K562 (cell line): ENCODE measurements at regions not wholly inside any gene's neighbourhood (a gene's known extent, or its start where the extent isn't known, plus 50 kb on each side); places are given as distances from the start of the nearest gene placed in this dataset.

Experiments
- ATAC-seq: fragments of 200-7000 bp; cut with Tn5 transposase; 3 replicates; pipeline ENCODE4 v1.9.1; 2020; ENCODE audit warnings: moderate library complexity
- BruUV-seq: library from RNA; stranded (reverse); fragments of 400-500 nt; replicated peaks from 2 replicates; lab custom pipeline; 2021; lab: Mats Ljungman, UMichigan
- CTCF ChIA-PET: fragments of 300-600 bp; formaldehyde crosslinking; extraction: SDS; loops from one replicate; lab custom pipeline; 2021; ENCODE audit warnings: low intra/inter-chr PET ratio; lab: Yijun Ruan, JAX
- POLR2A ChIA-PET: fragments of 300-600, 350-650 bp; sonication (Branson Sonifier 250); formaldehyde crosslinking; extraction: SDS; loops from one replicate; lab custom pipeline; 2021; ENCODE audit warnings: antibody characterized with exemption, inconsistent platforms; lab: Yijun Ruan, JAX
- DNase-seq, 4 experiments: peaks; one replicate each; pipeline versions ENCODE4 v3.0.0 to v3.0.0-alpha.2; 2011 to 2018; ENCODE audit warnings: low spot score in 3 of 4, mixed read lengths in 3 of 4; ENCODE audit errors: extremely low read depth in 1 of 4
- FAIRE-seq: peaks from 2 replicates; lab custom pipeline; 2011; peaks lifted over from hg19 to GRCh38; lab: Jason Lieb, UNC
- H2AFZ ChIP-seq: 2 replicates; pipeline ENCODE4 v1.6.0; 2011; ENCODE audit warnings: low read depth, low read length, control low read depth, inconsistent platforms
- H3K27ac ChIP-seq: fragments of 200-600 bp; 3 replicates; pipeline ENCODE4 v1.8.0; 2011; ENCODE audit warnings: low read depth, mild to moderate bottlenecking, control low read depth, inconsistent platforms, low read length, moderate library complexity, mixed read lengths; ENCODE audit errors: extremely low read depth
- H3K27me3 ChIP-seq, 2 experiments: fragments of 300-600 bp in 1 of 2; 2 replicates in 1 of 2; 3 replicates in 1 of 2; pipeline versions ENCODE4 v1.6.0 to v1.8.0; 2011; ENCODE audit warnings: inconsistent platforms in 2 of 2, low read length in 2 of 2, mild to moderate bottlenecking in 1 of 2, mixed read lengths in 1 of 2, moderate library complexity in 1 of 2; ENCODE audit not compliant: control insufficient read depth in 2 of 2, insufficient read depth in 2 of 2
- H3K36me3 ChIP-seq: fragments of 300-600 bp; 3 replicates; pipeline ENCODE4 v1.8.0; 2011; ENCODE audit warnings: mild to moderate bottlenecking, low read length, inconsistent platforms; ENCODE audit not compliant: control insufficient read depth, insufficient read depth
- H3K4me1 ChIP-seq, 2 experiments: fragments of 200-600 bp in 1 of 2; replicated peaks in 1 of 2; 2 replicates in 1 of 2; 3 replicates in 1 of 2; pipeline versions ENCODE4 v1.5.1 to v1.8.0; 2011; ENCODE audit warnings: inconsistent platforms in 2 of 2, low read length in 2 of 2, mild to moderate bottlenecking in 1 of 2, mixed read lengths in 1 of 2, moderate library complexity in 1 of 2; ENCODE audit not compliant: control insufficient read depth in 2 of 2, insufficient read depth in 2 of 2
- H3K4me2 ChIP-seq: 2 replicates; pipeline ENCODE4 v1.6.1; 2011; ENCODE audit warnings: low read length, control low read depth, inconsistent platforms, mixed read lengths; ENCODE audit not compliant: insufficient read depth
- H3K4me3 ChIP-seq: fragments of 200-600 bp; sonication (generic), shearing (Covaris generic); 2 replicates; pipeline ENCODE4 v1.5.1; 2016; ENCODE audit warnings: control low read depth, inconsistent platforms
- H3K79me2 ChIP-seq: fragments of 200-600 bp; 3 replicates; pipeline ENCODE4 v1.8.0; 2011; ENCODE audit warnings: low read length, inconsistent platforms; ENCODE audit not compliant: control insufficient read depth, insufficient read depth
- H3K9ac ChIP-seq, 2 experiments: 2 replicates each; pipeline versions ENCODE4 v1.6.0 to v1.6.1; 2011; ENCODE audit warnings: low read depth in 2 of 2, low read length in 2 of 2, control low read depth in 1 of 2, inconsistent platforms in 1 of 2, mild to moderate bottlenecking in 1 of 2, mixed read lengths in 1 of 2; ENCODE audit not compliant: insufficient read depth in 1 of 2
- H3K9me1 ChIP-seq: one replicate; pipeline ENCODE4 v1.6.0; 2011; ENCODE audit warnings: inconsistent platforms, mild to moderate bottlenecking, low read length, moderate library complexity; ENCODE audit not compliant: control insufficient read depth, insufficient read depth
- H3K9me3 ChIP-seq: replicated peaks from 2 replicates; pipeline ENCODE4 v1.5.1; 2011; ENCODE audit warnings: low read depth, low read length, inconsistent platforms; ENCODE audit not compliant: control insufficient read depth, insufficient read depth
- H4K20me1 ChIP-seq: replicated peaks from 2 replicates; pipeline ENCODE4 v1.6.1; 2011; ENCODE audit warnings: low read length, inconsistent platforms, mixed read lengths; ENCODE audit not compliant: control insufficient read depth, insufficient read depth
- ATF1 ChIP-seq, 2 experiments: fragments of 450-650 bp in 1 of 2; IDR thresholded peaks; 2 replicates each; pipeline ENCODE4 v1.6.1; 2016; ENCODE audit warnings: missing compliant biosample characterization in 1 of 2, missing genetic modification characterization in 1 of 2
- CXXC5 ChIP-seq: fragments of 250-450 bp; sonication (Bioruptor Pico); IDR thresholded peaks from 2 replicates; pipeline ENCODE4 v1.8.0; 2022; ENCODE audit warnings: inconsistent platforms, mild to moderate bottlenecking, moderate library complexity
- HDGF ChIP-seq: fragments of 450-650 bp; IDR thresholded peaks from 2 replicates; pipeline ENCODE4 v1.6.1; 2016
- MXI1 ChIP-seq: IDR thresholded peaks from 2 replicates; pipeline ENCODE4 v1.6.1; 2011; ENCODE audit warnings: low read depth, mild to moderate bottlenecking, improper control_type of control experiment, low read length
- SNIP1 ChIP-seq: fragments of 450-650 bp; IDR thresholded peaks from 2 replicates; pipeline ENCODE4 v1.7.1; 2017; ENCODE audit warnings: low read depth, mild to moderate bottlenecking
- TCFL5 ChIP-seq: fragments of 250-450 bp; sonication (Bioruptor Pico); conservative IDR thresholded peaks from 2 replicates; pipeline ENCODE4 v1.6.1; 2021; ENCODE audit warnings: mild to moderate bottlenecking, moderate library complexity, matching md5 sums
- ZNF253 ChIP-seq: fragments of 250-450 bp; sonication (Bioruptor Pico); conservative IDR thresholded peaks from 2 replicates; pipeline ENCODE4 v1.6.1; 2021; ENCODE audit warnings: mild to moderate bottlenecking
- ZNF583 ChIP-seq: fragments of 250-450 bp; sonication (Bioruptor Pico); IDR thresholded peaks from 2 replicates; pipeline ENCODE4 v1.4.0; 2020
- ZNF592 ChIP-seq: fragments of 450-650 bp; IDR thresholded peaks from 2 replicates; pipeline ENCODE4 v1.6.1; 2017; ENCODE audit warnings: antibody characterized with exemption, mild to moderate bottlenecking
- ZNF830 ChIP-seq: fragments of 250-450 bp; sonication (Bioruptor Pico); IDR thresholded peaks from 2 replicates; pipeline ENCODE4 v1.5.0; 2021; ENCODE audit warnings: mild to moderate bottlenecking
- WGBS: fragments of 100-300 bp; shearing (Covaris generic); methylation state at CpG from one replicate; pipeline ENCODE4 v1.1.6; 2016; ENCODE audit warnings: low coverage, mixed read lengths; ENCODE audit not compliant: insufficient coverage; ENCODE audit errors: missing lambda C conversion rate; 5-methylcytosine and 5-hydroxymethylcytosine counted together
- in situ Hi-C: fragments of 300-500 bp; cut with MboI; formaldehyde crosslinking; loops from 4 replicates; pipeline ENCODE4 v1.15.0; 2018; ENCODE audit warnings: inconsistent platforms, mixed read lengths
- intact Hi-C: fragments of 100-400 bp; cut with micrococcal nuclease; formaldehyde crosslinking; loops from 2 replicates; pipeline ENCODE4 v1.14.2; 2022

GRCh38 chr21:23217597-23217996 is 2219.4 kb downstream of the NCAM2 start:
- intact Hi-C loops: no loop called here
- FAIRE-seq: no peak

More at GRCh38 chr21:23217597-23217996, 2219.4 kb downstream of the NCAM2 start:
- no peaks in the 10 kb centered on the region for H3K27me3 ChIP-seq
- no peak overlapping the region for H3K4me3 ChIP-seq
- H3K27ac ChIP-seq: no peak overlapping the region
- in situ Hi-C loops: no loop called here
- BruUV-seq: no TSS peak
- H3K9ac ChIP-seq: no peak overlapping the region
- CTCF ChIA-PET: no interaction called here
- POLR2A ChIA-PET: no interaction called here
- DNase-seq: no peak
- no peak for TF ChIP-seq ZNF592
- no peak for TF ChIP-seq HDGF
- no peak for TF ChIP-seq SNIP1
- no peak for TF ChIP-seq ATF1 (CRISPR knock-in tag; IDR thresholded peaks at IDR 0.05)
- no peak for TF ChIP-seq ATF1 (tag; IDR thresholded peaks at IDR 0.05)
- TF ChIP-seq CXXC5 (CRISPR knock-in tag): no peak
- TF ChIP-seq TCFL5 (CRISPR knock-in tag): no peak
- TF ChIP-seq ZNF583: no peak
- no peak for TF ChIP-seq ZNF830 (CRISPR knock-in tag)
- TF ChIP-seq MXI1: no peak
- TF ChIP-seq ZNF253 (CRISPR knock-in tag): no peak
- TF ChIP-seq, all 486 proteins: peak for 0
- Histone ChIP-seq H4K20me1 (no peaks in the 10 kb centered on the region), H3K79me2 (no peaks in the 10 kb centered on the region), H3K4me2 (no peak overlapping the region), H3K4me1 (no peaks in the 10 kb centered on the region), H3K9me3 (no peaks in the 10 kb centered on the region), H3K9me1 (no peaks in the 10 kb centered on the region), H2AFZ (no peak overlapping the region), H3K36me3 (no peaks in the 10 kb centered on the region)
- 0% methylated on average over 1 of the region's 1 CpG for WGBS
- ATAC-seq: no peak
